ENCODE measurements at regions not wholly inside any gene's neighbourhood (a gene's known extent, or its start where the extent isn't known, plus 50 kb on each side); places are given as distances from the start of the nearest gene placed in this dataset.

GRCh38 chr3:135885885-135886284, 79.6 kb upstream of the PPP2R3A start:
- no peak for DNase-seq

- no peak for DNase-seq
Observed at GRCh38 chr3:135887220-135887619, 78.3 kb upstream of the PPP2R3A start.

- DNase-seq, result no peak
Observed at GRCh38 chr3:135889443-135889842, 76.1 kb upstream of the PPP2R3A start.

- no peak for DNase-seq
Observed at GRCh38 chr3:135891121-135891520, 74.4 kb upstream of the PPP2R3A start.

GRCh38 chr3:135895106-135895733, 70.3 kb upstream of the PPP2R3A start:
- no peak for DNase-seq

GRCh38 chr3:135895734-135896121, 69.8 kb upstream of the PPP2R3A start:
- DNase-seq, result no peak

- DNase-seq, result no peak
Observed at GRCh38 chr3:135896613-135897012, 68.9 kb upstream of the PPP2R3A start.

GRCh38 chr3:135897715-135898114, 67.8 kb upstream of the PPP2R3A start:
- DNase-seq, result no peak

- DNase-seq, result no peak
Observed at GRCh38 chr3:135898774-135899173, 66.8 kb upstream of the PPP2R3A start.

- DNase-seq, result no peak
Observed at GRCh38 chr3:135905058-135905724, 60.3 kb upstream of the PPP2R3A start.

- DNase-seq, result no peak
Observed at GRCh38 chr3:135907422-135908165, 57.9 kb upstream of the PPP2R3A start.

GRCh38 chr3:135908225-135908624, 57.3 kb upstream of the PPP2R3A start:
- DNase-seq, result no peak

- no peak for DNase-seq
Observed at GRCh38 chr3:135908737-135909136, 56.8 kb upstream of the PPP2R3A start.

- no peak for DNase-seq
Observed at GRCh38 chr3:135911110-135911509, 54.4 kb upstream of the PPP2R3A start.

GRCh38 chr3:135915206-135915605, 50.3 kb upstream of the PPP2R3A start:
- no peak for DNase-seq
